Ishikawa (cell line): ENCODE measurements at regions not wholly inside any gene's neighbourhood (a gene's known extent, or its start where the extent isn't known, plus 50 kb on each side); places are given as distances from the start of the nearest gene placed in this dataset.

Experiments
- CREB1 ChIP-seq: IDR thresholded peaks from 2 replicates; pipeline ENCODE4 v1.6.1; 2012; ENCODE audit warnings: low read depth
- EGR1 ChIP-seq: IDR thresholded peaks from 2 replicates; pipeline ENCODE4 v1.6.1; 2012
- FOXM1 ChIP-seq: IDR thresholded peaks from 2 replicates; pipeline ENCODE4 v1.6.1; 2012; ENCODE audit warnings: low read depth, borderline replicate concordance
- TEAD4 ChIP-seq: IDR thresholded peaks from 2 replicates; pipeline ENCODE4 v1.6.1; 2012
- YY1 ChIP-seq: IDR thresholded peaks from 2 replicates; pipeline ENCODE4 v1.6.1; 2012; ENCODE audit warnings: low read depth

DNA sequence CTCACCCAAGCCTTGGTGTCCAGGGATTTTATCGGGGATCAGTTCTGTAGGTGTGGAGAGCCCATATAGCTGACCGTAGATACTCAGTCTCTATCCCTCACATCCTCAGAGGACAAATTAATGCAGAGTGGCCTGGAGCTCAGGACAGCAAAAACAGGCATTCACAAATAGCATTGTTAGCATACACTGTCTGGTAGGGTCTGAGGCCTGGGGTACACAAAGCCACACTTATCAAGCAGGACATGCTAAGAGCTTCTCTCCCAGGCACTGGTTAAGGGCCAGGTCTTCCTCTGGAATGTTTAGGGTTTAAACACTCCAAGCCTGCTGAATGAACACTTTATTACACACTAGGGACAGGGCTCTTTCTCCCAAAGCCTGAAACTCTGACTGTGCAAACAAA lies 253.2 kb downstream of the NEDD1 start:
- TF ChIP-seq CREB1 (no peak), FOXM1 (no peak), EGR1 (no peak), TEAD4 (no peak), YY1 (no peak)
